Heart left ventricle (tissue), 16 donors: ENCODE measurements at regions not wholly inside any gene's neighbourhood (a gene's known extent, or its start where the extent isn't known, plus 50 kb on each side); places are given as distances from the start of the nearest gene placed in this dataset.

Source experiments
- ATAC-seq, 4 donors: fragments of 200-7000 bp; cut with Tn5 transposase; one replicate each; pipeline ENCODE4 v1.9.1; 2020 to 2022; ENCODE audit warnings: moderate library complexity in 4 of 4, mild to moderate bottlenecking in 3 of 4, moderate number of reproducible peaks in 1 of 4
- DNase-seq, 5 donors: peaks; one replicate each; pipeline ENCODE4 v3.0.0-alpha.2; 2020
- H3K27ac ChIP-seq, 12 donors: fragments of 200-600 bp; sonication (generic) in 4 of 12; one replicate each; pipeline versions ENCODE4 v1.5.0 to v1.8.0; 2016 to 2022; ENCODE audit warnings: mild to moderate bottlenecking in 2 of 12
- H3K27me3 ChIP-seq, 9 donors: fragments of 200-600 bp; sonication (generic) in 2 of 9; one replicate each; pipeline versions ENCODE4 v1.5.1 to v1.8.0; 2016 to 2022; ENCODE audit warnings: mild to moderate bottlenecking in 3 of 9
- H3K36me3 ChIP-seq, 9 donors: fragments of 200-600 bp; sonication (generic) in 2 of 9; one replicate each; pipeline versions ENCODE4 v1.5.0 to v1.8.0; 2018 to 2022; ENCODE audit warnings: mild to moderate bottlenecking in 2 of 9
- H3K4me1 ChIP-seq, 12 donors: fragments of 200-600 bp; sonication (generic) in 4 of 12; one replicate each; pipeline versions ENCODE4 v1.5.0 to v1.8.0; 2016 to 2022; ENCODE audit warnings: mild to moderate bottlenecking in 3 of 12
- H3K4me3 ChIP-seq, 12 donors: fragments of 200-600 bp; sonication (generic) in 4 of 12; one replicate each; pipeline versions ENCODE4 v1.5.0 to v1.8.0; 2017 to 2022; ENCODE audit warnings: mild to moderate bottlenecking in 9 of 12, moderate library complexity in 4 of 12
- H3K9me3 ChIP-seq, 12 donors: fragments of 200-600 bp; sonication (generic) in 4 of 12; one replicate each; pipeline versions ENCODE4 v1.5.0 to v1.8.0; 2016 to 2022; ENCODE audit warnings: mild to moderate bottlenecking in 1 of 12
- POLR2A ChIP-seq, 2 donors: fragments of 450-650 bp; IDR thresholded peaks; one replicate each; pipeline ENCODE4 v1.6.1; 2017; ENCODE audit warnings: antibody characterized with exemption in 2 of 2, mild to moderate bottlenecking in 2 of 2, moderate library complexity in 2 of 2
- WGBS, 4 donors: extraction: QIAGEN DNeasy Blood & Tissue Kit in 2 of 4; methylation state at CpG; one replicate each; pipeline versions ENCODE4 v1.1.5 to v1.1.7; 2013 to 2018; 5-methylcytosine and 5-hydroxymethylcytosine counted together
- intact Hi-C, 10 donors: fragments of 100-400 bp; cut with DNase I; formaldehyde crosslinking; loops; one replicate each; pipeline versions ENCODE4 v1.11.1 to v1.14.2; 2022
- TF ChIP-seq, protein P1 (sequence below), 12 donors: fragments of 200-600 bp; sonication (generic) in 4 of 12; IDR thresholded peaks; one replicate each; pipeline versions ENCODE4 v1.5.0 to v1.8.0; 2018 to 2022; ENCODE audit warnings: antibody characterized with exemption in 12 of 12, mild to moderate bottlenecking in 5 of 12
- donor health status: ischemic (EF 13 %, LVEDD 7.1; RV severe dilation, severe dysfunction).
- donor health status: healthy with polysubstance abuse.
- donor health status: DM: no; HTN: yes; CAD: no.
- donor health status: DM: no; HTN: no; CAD: no.
- donor health status: ischemic (EF 25% LVEDD 6.9; RV normal size, moderate dysfunction).
- donor health status: ischemic (EF 25% LVEDD 5.7; RV mildly dilated, moderate dysfunction).
- donor health status: healthy.
- donor health status: DM: yes; HTN: yes; CAD: no.
- donor health status: ischemic (EF 35%, LVEDD 5.7; RV mildly dilated, moderate dysfunction).
- donor health status: nonischemic (EF 11% LVEDD 7.7; RV severe dilation, severe dysfunction).
- donor health status: DM: yes; HTN: yes; CAD: no.
- donor health status: PGD.
- donor health status: ischemic (EF 29% LVEDD 5.4; RV normal size, mild dysfunction).
- donor health status: nonischemic (EF 23%, LVEDD 6.1; RV moderate dilation, normal function).

DNA sequence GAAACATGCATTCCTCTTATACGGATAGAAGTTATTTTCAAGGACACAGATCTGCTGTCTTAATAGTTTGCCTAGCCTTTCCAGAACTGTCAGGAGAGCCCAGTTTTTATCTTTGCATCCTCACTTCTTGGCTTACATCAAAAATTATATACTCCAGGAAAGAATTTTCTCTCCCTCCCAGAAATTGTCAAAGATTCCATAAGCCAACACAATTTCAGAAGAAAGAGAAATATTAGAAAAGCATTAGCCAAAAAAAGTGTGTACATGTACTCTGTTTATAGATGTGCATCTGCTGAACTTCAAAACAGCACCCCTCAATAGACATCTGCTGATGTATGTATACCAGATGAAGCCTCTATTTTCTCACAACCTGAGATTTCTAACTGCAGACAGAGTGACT is 210.4 kb downstream of the METTL4 start:
- no peaks in the 10 kb centered on the region for H3K9me3 ChIP-seq
- ATAC-seq (no peak), DNase-seq (no peak)
- intact Hi-C loops: no loop called here
- TF ChIP-seq, protein P1, sequence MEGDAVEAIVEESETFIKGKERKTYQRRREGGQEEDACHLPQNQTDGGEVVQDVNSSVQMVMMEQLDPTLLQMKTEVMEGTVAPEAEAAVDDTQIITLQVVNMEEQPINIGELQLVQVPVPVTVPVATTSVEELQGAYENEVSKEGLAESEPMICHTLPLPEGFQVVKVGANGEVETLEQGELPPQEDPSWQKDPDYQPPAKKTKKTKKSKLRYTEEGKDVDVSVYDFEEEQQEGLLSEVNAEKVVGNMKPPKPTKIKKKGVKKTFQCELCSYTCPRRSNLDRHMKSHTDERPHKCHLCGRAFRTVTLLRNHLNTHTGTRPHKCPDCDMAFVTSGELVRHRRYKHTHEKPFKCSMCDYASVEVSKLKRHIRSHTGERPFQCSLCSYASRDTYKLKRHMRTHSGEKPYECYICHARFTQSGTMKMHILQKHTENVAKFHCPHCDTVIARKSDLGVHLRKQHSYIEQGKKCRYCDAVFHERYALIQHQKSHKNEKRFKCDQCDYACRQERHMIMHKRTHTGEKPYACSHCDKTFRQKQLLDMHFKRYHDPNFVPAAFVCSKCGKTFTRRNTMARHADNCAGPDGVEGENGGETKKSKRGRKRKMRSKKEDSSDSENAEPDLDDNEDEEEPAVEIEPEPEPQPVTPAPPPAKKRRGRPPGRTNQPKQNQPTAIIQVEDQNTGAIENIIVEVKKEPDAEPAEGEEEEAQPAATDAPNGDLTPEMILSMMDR (IDR thresholded peaks at IDR 0.05): no peak
- TF ChIP-seq POLR2A (IDR thresholded peaks at IDR 0.05): no peak
- H3K4me3 ChIP-seq: no peak overlapping the region
- H3K27me3 ChIP-seq: no peaks in the 10 kb centered on the region
- H3K4me1 ChIP-seq: no peaks in the 10 kb centered on the region
- 46 to 58% (median 48%) methylated on average over 1 of the region's 1 CpG for WGBS, 4 donors
- H3K27ac ChIP-seq: no peak overlapping the region
- H3K36me3 ChIP-seq: no peaks in the 10 kb centered on the region

DNA sequence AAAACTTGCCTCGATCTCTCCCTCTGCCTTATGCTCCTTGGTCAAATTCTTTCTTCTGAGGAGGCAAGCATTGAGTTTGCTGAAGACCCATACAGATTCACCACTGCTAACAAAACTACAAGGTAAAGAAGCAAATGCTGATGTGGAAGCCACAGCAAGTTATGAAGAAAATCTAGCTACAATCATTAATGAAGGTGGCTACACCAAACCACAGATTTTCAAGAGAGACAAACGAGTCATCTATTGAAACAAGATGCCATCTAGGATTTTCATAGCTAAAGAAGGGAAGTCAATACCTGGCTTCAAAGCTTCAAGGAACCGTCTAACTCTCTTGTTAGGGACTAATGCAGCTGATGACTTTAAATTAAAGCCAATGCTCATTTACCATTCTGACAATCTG is 203.2 kb downstream of the METTL4 start:
- WGBS, 4 donors: 70 to 79% (median 76%) methylated on average over 3 of the region's 3 CpGs

DNA sequence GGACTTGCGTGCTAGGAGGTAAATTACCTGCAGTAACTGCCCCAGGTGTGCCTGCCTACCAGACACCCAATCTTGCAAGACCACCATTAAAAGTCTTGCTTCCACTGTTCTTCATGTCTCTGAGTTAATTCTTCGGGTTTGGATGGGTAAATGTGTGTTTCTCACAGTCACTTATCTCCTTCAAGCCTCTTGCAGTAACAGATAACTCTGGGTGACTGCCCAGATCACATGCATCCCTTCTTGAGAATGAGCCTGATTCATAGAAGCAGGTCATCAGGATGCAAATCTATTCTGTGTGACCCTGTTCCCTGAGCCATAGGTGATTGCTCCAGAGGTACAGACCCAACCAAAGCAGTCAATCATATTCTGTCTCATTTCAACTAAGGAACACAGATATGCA is 194.6 kb downstream of the METTL4 start:
- peaks cover 0 to 4% (median 0%) of the 10 kb centered on the region in 9 donors for H3K27me3 ChIP-seq
- TF ChIP-seq, protein P1 (IDR thresholded peaks at IDR 0.05): no peak
- no peak for TF ChIP-seq POLR2A (IDR thresholded peaks at IDR 0.05)
- no peaks in the 10 kb centered on the region for H3K36me3 ChIP-seq
- no peak for DNase-seq
- 68 to 92% (median 74%) methylated on average over 2 of the region's 2 CpGs for WGBS, 4 donors
- H3K27ac ChIP-seq: no peak overlapping the region
- H3K9me3 ChIP-seq: peaks cover 0 to 5% (median 0%) of the 10 kb centered on the region in 12 donors
- H3K4me3 ChIP-seq: no peak overlapping the region
- ATAC-seq: no peak
- intact Hi-C loops: no loop called here
- no peaks in the 10 kb centered on the region for H3K4me1 ChIP-seq

More for the DNA sequence above, 203.2 kb downstream of the METTL4 start:
- TF ChIP-seq POLR2A (IDR thresholded peaks at IDR 0.05): no peak
- TF ChIP-seq, protein P1 (IDR thresholded peaks at IDR 0.05): no peak
- H3K4me3 ChIP-seq: no peak overlapping the region
- no peak overlapping the region for H3K27ac ChIP-seq
- no peaks in the 10 kb centered on the region for H3K4me1 ChIP-seq
- DNase-seq (no peak), ATAC-seq (no peak)
- H3K27me3 ChIP-seq: peaks cover 0 to 3% (median 0%) of the 10 kb centered on the region in 9 donors
- no peaks in the 10 kb centered on the region for H3K36me3 ChIP-seq
- intact Hi-C loops: no loop called here
- peaks cover 0 to 3% (median 0%) of the 10 kb centered on the region in 12 donors for H3K9me3 ChIP-seq

DNA sequence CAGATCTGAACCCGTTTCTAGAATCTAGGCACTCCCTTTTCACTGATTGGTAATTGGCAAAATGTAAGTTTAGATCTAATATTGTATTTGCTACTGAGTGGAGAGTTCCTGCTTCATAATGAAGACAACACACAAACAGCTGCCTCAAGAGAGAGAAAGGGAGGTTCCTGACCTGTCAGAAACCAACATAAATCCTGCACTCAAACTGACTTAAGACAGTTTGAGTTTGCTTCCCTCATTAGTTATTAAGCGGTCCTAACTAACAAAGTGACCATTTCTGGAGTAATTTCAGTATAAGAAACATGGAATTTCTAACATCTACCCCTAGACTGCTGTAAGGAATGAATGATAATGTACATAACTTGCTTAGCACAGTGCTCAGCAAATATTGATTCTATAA is 191.2 kb downstream of the METTL4 start:
- Histone ChIP-seq H3K4me1 (no peaks in the 10 kb centered on the region), H3K27ac (no peak overlapping the region), H3K27me3 (peaks cover 0 to 4% (median 0%) of the 10 kb centered on the region in 9 donors), H3K9me3 (no peaks in the 10 kb centered on the region), H3K4me3 (no peak overlapping the region), H3K36me3 (no peaks in the 10 kb centered on the region)
- 68 to 73% (median 71%) methylated on average over 2 of the region's 2 CpGs for WGBS, 4 donors
- no peak for ATAC-seq
- no peak for DNase-seq
- intact Hi-C loops: no loop called here
- TF ChIP-seq, protein P1 (IDR thresholded peaks at IDR 0.05): no peak
- no peak for TF ChIP-seq POLR2A (IDR thresholded peaks at IDR 0.05)
